Gastroesophageal sphincter (tissue), 3 donors: ENCODE measurements at regions not wholly inside any gene's neighbourhood (a gene's known extent, or its start where the extent isn't known, plus 50 kb on each side); places are given as distances from the start of the nearest gene placed in this dataset.

Source experiments
- CTCF ChIP-seq, 4 experiments: fragments of 200-600 bp in 2 of 4; fragments of 450-650 bp in 2 of 4; sonication (generic) in 1 of 4; IDR thresholded peaks; one replicate each; pipeline ENCODE4 v1.5.1; 2017 to 2019; ENCODE audit warnings: antibody characterized with exemption in 4 of 4, mild to moderate bottlenecking in 2 of 4, moderate library complexity in 2 of 4
- POLR2A ChIP-seq, 2 donors: fragments of 450-650 bp; IDR thresholded peaks; one replicate each; pipeline ENCODE4 v1.6.1; 2017; ENCODE audit warnings: antibody characterized with exemption in 2 of 2, mild to moderate bottlenecking in 2 of 2, moderate library complexity in 1 of 2

- no peak for TF ChIP-seq CTCF (IDR thresholded peaks at IDR 0.05)
- no peak for TF ChIP-seq POLR2A (IDR thresholded peaks at IDR 0.05)
Observed at GRCh38 chr6:71454056-71454455, 165.4 kb downstream of the OGFRL1 start.
